Hepatocyte (in vitro differentiated cells): ENCODE measurements at regions not wholly inside any gene's neighbourhood (a gene's known extent, or its start where the extent isn't known, plus 50 kb on each side); places are given as distances from the start of the nearest gene placed in this dataset.

Experiments used
- CTCF ChIP-seq: fragments of 200-600 bp; sonication (generic); IDR thresholded peaks from 2 replicates; pipeline ENCODE4 v1.5.1; 2016; ENCODE audit warnings: antibody characterized with exemption, mild to moderate bottlenecking; ENCODE audit not compliant: poor library complexity
- EZH2 ChIP-seq: fragments of 200-600 bp; sonication (generic); IDR thresholded peaks from 2 replicates; pipeline ENCODE4 v1.6.1; 2016; ENCODE audit warnings: antibody characterized with exemption, mild to moderate bottlenecking, borderline replicate concordance
- EZH2phosphoT487 ChIP-seq: fragments of 200-600 bp; sonication (generic); IDR thresholded peaks from one replicate; pipeline ENCODE4 v1.6.1; 2018; ENCODE audit warnings: antibody characterized with exemption, mild to moderate bottlenecking, low read depth, moderate library complexity; ENCODE audit not compliant: unreplicated experiment, severe bottlenecking

DNA sequence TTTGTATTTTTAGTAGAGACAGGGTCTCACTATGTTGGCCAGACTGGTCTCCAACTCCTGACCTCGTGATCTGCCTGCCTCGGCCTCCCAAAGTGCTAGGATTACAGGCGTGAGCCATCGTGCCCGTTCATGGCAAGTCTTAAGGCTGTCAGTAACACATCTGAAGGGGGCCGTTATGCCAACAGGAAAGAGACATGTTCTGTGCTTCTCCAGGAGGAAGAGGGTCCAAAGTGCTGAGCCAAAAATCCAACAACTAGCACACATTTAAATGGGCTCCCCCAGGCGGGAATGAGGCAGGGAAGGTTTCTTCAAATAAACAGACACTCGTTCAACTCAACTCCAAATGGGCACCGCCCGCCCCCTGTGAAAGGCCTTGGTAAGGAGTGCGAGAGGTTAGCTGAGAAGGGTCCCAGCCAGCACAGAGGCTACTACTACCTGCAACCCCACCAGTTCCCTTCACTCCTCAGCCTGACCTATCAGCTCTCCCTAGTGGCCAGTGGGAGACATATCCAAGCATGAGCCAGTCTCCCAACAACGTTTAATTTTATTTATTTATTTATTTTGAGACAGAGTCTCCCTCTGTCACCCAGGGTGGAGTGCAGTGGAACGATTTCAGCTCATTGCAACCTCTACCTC lies 84.1 kb upstream of the DMRT1 start:
- TF ChIP-seq CTCF, result peak; percentile 53
- TF ChIP-seq EZH2, result no peak
- TF ChIP-seq EZH2phosphoT487, result no peak
